ENCODE measurements at regions not wholly inside any gene's neighbourhood (a gene's known extent, or its start where the extent isn't known, plus 50 kb on each side); places are given as distances from the start of the nearest gene placed in this dataset.

GRCh38 chr2:38174131-38174530 lies 98.2 kb upstream of the CYP1B1 start:
- no peak for TF ChIP-seq CTCF (IDR thresholded peaks at IDR 0.05; ENCODE audit: poor library complexity)
- TF ChIP-seq EZH2 (IDR thresholded peaks at IDR 0.05; ENCODE audit: borderline replicate concordance), result no peak
